MCF 10A (cell line): ENCODE measurements at regions not wholly inside any gene's neighbourhood (a gene's known extent, or its start where the extent isn't known, plus 50 kb on each side); places are given as distances from the start of the nearest gene placed in this dataset.

ENCODE experiments used
- BruUV-seq: library from RNA; stranded (reverse); fragments of 400-500 nt; replicated peaks from 2 replicates; lab custom pipeline; 2021; lab: Mats Ljungman, UMichigan
- CTCF ChIA-PET: fragments of 300-600 bp; sonication (Branson Sonifier 250); formaldehyde crosslinking; extraction: SDS; loops from one replicate; lab custom pipeline; 2021; ENCODE audit warnings: antibody characterized with exemption, inconsistent platforms; lab: Yijun Ruan, JAX
- POLR2A ChIA-PET: fragments of 300-600, 350-650 bp; sonication (Branson Sonifier 250); formaldehyde crosslinking; extraction: SDS; loops from one replicate; lab custom pipeline; 2020; ENCODE audit warnings: antibody characterized with exemption, inconsistent platforms; lab: Yijun Ruan, JAX
- DNase-seq: peaks from one replicate; pipeline ENCODE4 v3.0.0-alpha.2; 2018; ENCODE audit not compliant: unreplicated experiment
- H3K27ac Mint-ChIP-seq: one replicate; pipeline ENCODE4 v1.8.0; 2022; ENCODE audit warnings: mild to moderate bottlenecking, low read depth, mixed read lengths; ENCODE audit not compliant: unreplicated experiment
- H3K27me3 Mint-ChIP-seq: one replicate; pipeline ENCODE4 v1.8.0; 2022; ENCODE audit warnings: mixed read lengths; ENCODE audit not compliant: insufficient read depth, unreplicated experiment
- H3K36me3 Mint-ChIP-seq: one replicate; pipeline ENCODE4 v1.8.0; 2022; ENCODE audit warnings: mild to moderate bottlenecking, moderate library complexity, mixed read lengths; ENCODE audit not compliant: insufficient read depth, unreplicated experiment
- H3K4me1 Mint-ChIP-seq: one replicate; pipeline ENCODE4 v1.8.0; 2022; ENCODE audit warnings: mixed read lengths; ENCODE audit not compliant: insufficient read depth, unreplicated experiment
- H3K4me3 Mint-ChIP-seq: one replicate; pipeline ENCODE4 v1.8.0; 2022; ENCODE audit warnings: mild to moderate bottlenecking, moderate library complexity, mixed read lengths; ENCODE audit not compliant: unreplicated experiment
- H3K9me3 Mint-ChIP-seq: one replicate; pipeline ENCODE4 v1.8.0; 2022; ENCODE audit warnings: mixed read lengths; ENCODE audit not compliant: unreplicated experiment
- CTCF ChIP-seq: fragments of 200-600 bp; IDR thresholded peaks from one replicate; pipeline ENCODE4 v1.8.0; 2022; ENCODE audit warnings: antibody characterized with exemption, mild to moderate bottlenecking; ENCODE audit not compliant: unreplicated experiment
- intact Hi-C: fragments of 100-400 bp; cut with micrococcal nuclease; formaldehyde crosslinking; loops from 2 replicates; pipeline ENCODE4 v1.14.1; 2022

GRCh38 chr15:88378188-88378637 is 89.0 kb downstream of the MRPL46 start:
- ChIA-PET POLR2A (no interaction called here), CTCF (interaction anchor here (0.6 kb wide), 1 partner anchor 84 kb away, joined by 3 read pairs; no protein-coding TSS in a partner anchor)
- intact Hi-C loops: no loop called here
- Mint-ChIP-seq H3K4me3 (no peak overlapping the region), H3K9me3 (no peaks in the 10 kb centered on the region), H3K27me3 (no peaks in the 10 kb centered on the region), H3K27ac (no peak overlapping the region), H3K36me3 (no peaks in the 10 kb centered on the region), H3K4me1 (peaks cover 16% of the 10 kb centered on the region)
- no TSS peak for BruUV-seq
- no peak for DNase-seq
- TF ChIP-seq CTCF: no peak

- no peaks in the 10 kb centered on the region for H3K27me3 Mint-ChIP-seq
- no peak for TF ChIP-seq CTCF
- no peaks in the 10 kb centered on the region for H3K9me3 Mint-ChIP-seq
- intact Hi-C loops: no loop called here
- H3K27ac Mint-ChIP-seq: no peak overlapping the region
- H3K36me3 Mint-ChIP-seq: no peaks in the 10 kb centered on the region
- ChIA-PET POLR2A (no interaction called here), CTCF (no interaction called here)
- no peak for DNase-seq
- BruUV-seq: no TSS peak
- H3K4me3 Mint-ChIP-seq: no peak overlapping the region
- H3K4me1 Mint-ChIP-seq: peaks cover 10% of the 10 kb centered on the region
These were observed 89.7 kb downstream of the MRPL46 start for GRCh38 chr15:88377509-88377908.

- no peak for TF ChIP-seq CTCF
- BruUV-seq: no TSS peak
- H3K27ac Mint-ChIP-seq: no peak overlapping the region
- POLR2A ChIA-PET: no interaction called here
- H3K4me3 Mint-ChIP-seq: no peak overlapping the region
- CTCF ChIA-PET: interaction anchor here (0.5 to 0.6 kb wide), 3 partner anchors 54 to 131 kb away, joined by 3 read pairs; no protein-coding TSS in a partner anchor
- no peaks in the 10 kb centered on the region for H3K36me3 Mint-ChIP-seq
- H3K9me3 Mint-ChIP-seq: no peaks in the 10 kb centered on the region
- no peaks in the 10 kb centered on the region for H3K27me3 Mint-ChIP-seq
- intact Hi-C loops: no loop called here
- peaks cover 10% of the 10 kb centered on the region for H3K4me1 Mint-ChIP-seq
- DNase-seq: no peak
These were observed 90.5 kb downstream of the MRPL46 start for GRCh38 chr15:88376574-88377174.

GRCh38 chr15:88375234-88375927 is 91.8 kb downstream of the MRPL46 start:
- no peaks in the 10 kb centered on the region for H3K36me3 Mint-ChIP-seq
- CTCF ChIA-PET: interaction anchor here (0.7 to 1.6 kb wide), 2 partner anchors 13 to 102 kb away, joined by 3 to 5 read pairs; no protein-coding TSS in a partner anchor
- no peaks in the 10 kb centered on the region for H3K27me3 Mint-ChIP-seq
- no TSS peak for BruUV-seq
- POLR2A ChIA-PET: interaction anchor here (0.6 kb wide), 1 partner anchor 1605 kb away, joined by 4 read pairs; no protein-coding TSS in a partner anchor
- H3K27ac Mint-ChIP-seq: no peak overlapping the region
- peak; percentile 13 for DNase-seq
- H3K4me3 Mint-ChIP-seq: no peak overlapping the region
- H3K4me1 Mint-ChIP-seq: peaks cover 10% of the 10 kb centered on the region
- no peak for TF ChIP-seq CTCF
- intact Hi-C loops: no loop called here
- H3K9me3 Mint-ChIP-seq: no peaks in the 10 kb centered on the region
